GM06990 (cell line): ENCODE measurements at regions not wholly inside any gene's neighbourhood (a gene's known extent, or its start where the extent isn't known, plus 50 kb on each side); places are given as distances from the start of the nearest gene placed in this dataset.

Source experiments
- DNase-seq: peaks from one replicate; pipeline ENCODE4 v3.0.0-alpha.2; 2011; ENCODE audit not compliant: insufficient read length; ENCODE audit errors: extremely low read depth
- H3K27me3 ChIP-seq: replicated peaks from 2 replicates; pipeline ENCODE4 v1.6.0; 2011; ENCODE audit warnings: low read length; ENCODE audit not compliant: control insufficient read depth, insufficient read depth
- H3K36me3 ChIP-seq: 2 replicates; pipeline ENCODE4 v1.5.1; 2011; ENCODE audit warnings: low read length; ENCODE audit not compliant: control insufficient read depth, insufficient read depth
- H3K4me3 ChIP-seq: replicated peaks from 2 replicates; pipeline ENCODE4 v1.5.1; 2011; ENCODE audit warnings: low read depth, mild to moderate bottlenecking, control low read depth, low read length
- CTCF ChIP-seq: IDR thresholded peaks from 2 replicates; pipeline ENCODE4 v1.5.1; 2011; ENCODE audit warnings: low read length, control low read depth, mild to moderate bottlenecking, inconsistent platforms; ENCODE audit not compliant: insufficient read depth, poor library complexity, severe bottlenecking

GRCh38 chrX:16451334-16451733 lies 198.6 kb upstream of the S100G start:
- Histone ChIP-seq H3K36me3 (no peaks in the 10 kb centered on the region), H3K4me3 (no peak overlapping the region), H3K27me3 (peaks cover 2% of the 10 kb centered on the region; the same call in 1 of the 2 replicates)
- DNase-seq = no peak
- no peak for TF ChIP-seq CTCF

- H3K27me3 ChIP-seq = peaks cover 2% of the 10 kb centered on the region; the same call in 1 of the 2 replicates
- H3K4me3 ChIP-seq = no peak overlapping the region
- H3K36me3 ChIP-seq = no peaks in the 10 kb centered on the region
- TF ChIP-seq CTCF = no peak
- DNase-seq = no peak
These were observed 195.0 kb upstream of the S100G start for GRCh38 chrX:16454926-16455325.

GRCh38 chrX:16457239-16457638 lies 192.7 kb upstream of the S100G start:
- no peak for TF ChIP-seq CTCF
- no peak for DNase-seq

GRCh38 chrX:16458208-16458607 lies 191.8 kb upstream of the S100G start:
- H3K36me3 ChIP-seq = no peaks in the 10 kb centered on the region
- peaks cover 2% of the 10 kb centered on the region; the same call in 1 of the 2 replicates for H3K27me3 ChIP-seq
- H3K4me3 ChIP-seq = no peak overlapping the region
- TF ChIP-seq CTCF = no peak
- DNase-seq = no peak

More at GRCh38 chrX:16457239-16457638, 192.7 kb upstream of the S100G start:
- Histone ChIP-seq H3K36me3 (no peaks in the 10 kb centered on the region), H3K4me3 (no peak overlapping the region), H3K27me3 (peaks cover 2% of the 10 kb centered on the region; the same call in 1 of the 2 replicates)

- peaks cover under 1% of the 10 kb centered on the region; the same call in 1 of the 2 replicates for H3K27me3 ChIP-seq
- TF ChIP-seq CTCF = no peak
- no peak for DNase-seq
- H3K36me3 ChIP-seq = no peaks in the 10 kb centered on the region
- H3K4me3 ChIP-seq = no peak overlapping the region
These were observed 190.9 kb upstream of the S100G start for GRCh38 chrX:16459008-16459407.

GRCh38 chrX:16461968-16462367 lies 188.0 kb upstream of the S100G start:
- TF ChIP-seq CTCF = no peak
- no peak overlapping the region for H3K4me3 ChIP-seq
- H3K27me3 ChIP-seq = no peaks in the 10 kb centered on the region; the same call in 1 of the 2 replicates
- no peak for DNase-seq
- no peaks in the 10 kb centered on the region for H3K36me3 ChIP-seq
